ENCODE measurements at regions not wholly inside any gene's neighbourhood (a gene's known extent, or its start where the extent isn't known, plus 50 kb on each side); places are given as distances from the start of the nearest gene placed in this dataset.

DNA sequence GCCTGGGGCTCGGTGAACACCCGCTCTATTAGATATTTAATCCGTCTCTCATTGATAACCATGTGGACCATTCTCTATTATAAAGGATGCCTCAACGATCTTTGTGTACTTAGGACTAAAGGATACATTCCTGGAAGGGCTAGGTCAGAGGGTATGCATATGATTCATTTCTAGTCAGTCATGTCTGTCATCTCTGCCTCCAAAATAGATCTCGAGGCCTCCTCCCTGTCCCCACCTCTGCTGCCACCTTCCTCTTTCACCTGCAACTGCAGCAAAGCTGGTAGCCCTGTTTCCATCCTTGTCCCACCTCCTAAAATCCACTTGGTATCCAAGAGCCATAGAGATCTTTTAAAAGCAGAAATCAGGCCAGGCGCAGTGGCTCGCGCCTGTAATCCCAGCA is 121.5 kb downstream of the KATNIP start:
- Histone ChIP-seq H4K8ac (ENCODE audit: low read depth, low read length) (no peak overlapping the region), H2BK12ac (ENCODE audit: low read length) (no peak overlapping the region), H3K9ac (ENCODE audit: low read length) (no peak overlapping the region), H3K9me3 (ENCODE audit: insufficient read depth, low read depth, low read length) (peaks cover 4% of the 10 kb centered on the region), H3K27me3 (ENCODE audit: insufficient read depth, low read length) (no peaks in the 10 kb centered on the region), H3K4ac (ENCODE audit: low read depth, low read length) (no peak overlapping the region), H4K12ac (ENCODE audit: low read depth, low read length) (no peak overlapping the region), H3K4me1 (ENCODE audit: control insufficient read depth in 1 of 2, insufficient read depth in 2 of 2, low read length in 2 of 2) (no peaks in the 10 kb centered on the region), H2AFZ (ENCODE audit: insufficient read depth, low read length, poor library complexity) (no peak overlapping the region), H3K27ac (ENCODE audit: low read depth, low read length) (no peak overlapping the region), H3K18ac (ENCODE audit: low read length) (no peak overlapping the region), H3K23ac (ENCODE audit: low read length) (no peak overlapping the region), H3K79me2 (ENCODE audit: control insufficient read depth, insufficient read depth, low read length, poor library complexity) (no peaks in the 10 kb centered on the region), H3K4me2 (ENCODE audit: low read length) (no peak overlapping the region), H3K14ac (ENCODE audit: low read length) (no peak overlapping the region), H3K4me3 (ENCODE audit: low read depth, low read length) (no peak overlapping the region), H2BK120ac (ENCODE audit: insufficient read depth, low read length, poor library complexity) (no peak overlapping the region), H3K79me1 (ENCODE audit: low read length) (no peaks in the 10 kb centered on the region), H2AK5ac (ENCODE audit: low read length) (no peak overlapping the region), H4K91ac (ENCODE audit: low read depth, low read length) (no peak overlapping the region), H2BK5ac (ENCODE audit: low read depth, low read length, poor library complexity) (no peak overlapping the region), H3K36me3 (ENCODE audit: control insufficient read depth in 1 of 2, insufficient read depth in 2 of 2, low read length in 2 of 2) (no peaks in the 10 kb centered on the region)
- peak in 1 of 2 donors; percentile 14 for DNase-seq
- no CpG with 5 or more reads among the region's 8 CpGs for WGBS (ENCODE audit: extremely low coverage, insufficient coverage, insufficient read length)

DNA sequence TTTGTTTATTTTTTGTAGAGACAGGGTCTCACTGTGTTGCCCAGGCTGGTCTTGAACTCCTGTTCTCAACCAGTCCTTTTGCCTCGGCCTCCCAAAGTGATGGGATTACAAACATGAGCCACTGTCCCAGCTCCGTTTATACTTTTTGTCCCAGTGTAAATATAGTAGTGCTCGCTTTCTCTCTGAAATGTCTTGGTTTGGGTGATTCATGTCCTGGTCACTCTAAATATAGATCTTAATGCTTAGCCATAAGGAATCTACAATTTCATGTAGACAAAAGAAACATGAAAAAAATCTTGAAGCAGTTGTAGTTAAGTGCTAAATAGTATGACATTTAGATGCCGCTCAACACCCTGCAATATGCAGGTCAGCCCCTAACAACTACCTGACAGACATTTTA is 126.9 kb downstream of the KATNIP start:
- Histone ChIP-seq H4K12ac (ENCODE audit: low read depth, low read length) (no peak overlapping the region), H2AK5ac (ENCODE audit: low read length) (no peak overlapping the region), H3K36me3 (ENCODE audit: control insufficient read depth in 1 of 2, insufficient read depth in 2 of 2, low read length in 2 of 2) (peaks cover 13% of the 10 kb centered on the region in 2 experiments), H3K4me1 (ENCODE audit: control insufficient read depth in 1 of 2, insufficient read depth in 2 of 2, low read length in 2 of 2) (no peaks in the 10 kb centered on the region), H2AFZ (ENCODE audit: insufficient read depth, low read length, poor library complexity) (no peak overlapping the region), H3K27ac (ENCODE audit: low read depth, low read length) (no peak overlapping the region), H3K14ac (ENCODE audit: low read length) (no peak overlapping the region), H3K18ac (ENCODE audit: low read length) (no peak overlapping the region), H4K8ac (ENCODE audit: low read depth, low read length) (no peak overlapping the region), H3K23ac (ENCODE audit: low read length) (no peak overlapping the region), H3K4ac (ENCODE audit: low read depth, low read length) (no peak overlapping the region), H3K4me3 (ENCODE audit: low read depth, low read length) (no peak overlapping the region), H4K91ac (ENCODE audit: low read depth, low read length) (no peak overlapping the region), H2BK5ac (ENCODE audit: low read depth, low read length, poor library complexity) (no peak overlapping the region), H2BK12ac (ENCODE audit: low read length) (no peak overlapping the region), H3K79me1 (ENCODE audit: low read length) (no peaks in the 10 kb centered on the region), H3K79me2 (ENCODE audit: control insufficient read depth, insufficient read depth, low read length, poor library complexity) (no peaks in the 10 kb centered on the region), H2BK120ac (ENCODE audit: insufficient read depth, low read length, poor library complexity) (no peak overlapping the region), H3K27me3 (ENCODE audit: insufficient read depth, low read length) (no peaks in the 10 kb centered on the region), H3K4me2 (ENCODE audit: low read length) (no peak overlapping the region), H3K9ac (ENCODE audit: low read length) (no peak overlapping the region), H3K9me3 (ENCODE audit: insufficient read depth, low read depth, low read length) (peaks cover 2% of the 10 kb centered on the region)
- no CpG with 5 or more reads among the region's 4 CpGs for WGBS (ENCODE audit: extremely low coverage, insufficient coverage, insufficient read length)
- no peak for DNase-seq

DNA sequence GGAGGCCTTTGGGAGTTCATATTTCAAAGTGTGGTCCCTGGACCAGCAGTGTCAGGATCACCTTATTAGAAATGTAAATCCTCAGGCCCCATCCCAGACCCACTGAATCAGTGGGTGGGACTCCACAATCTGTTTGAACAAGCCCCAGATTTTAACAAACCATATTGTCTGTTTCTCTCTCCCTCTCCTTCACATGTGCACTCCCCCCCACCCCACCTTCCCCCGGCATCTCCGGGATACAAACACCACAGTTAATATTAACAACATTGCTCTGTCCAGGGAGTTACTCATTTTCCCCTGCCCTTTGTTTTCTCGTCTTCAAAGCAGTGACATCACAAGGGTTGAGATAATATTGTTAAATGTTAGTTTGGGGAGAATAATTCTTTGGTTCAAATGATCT is 127.3 kb downstream of the KATNIP start:
- Histone ChIP-seq H4K12ac (ENCODE audit: low read depth, low read length) (no peak overlapping the region), H3K79me1 (ENCODE audit: low read length) (no peaks in the 10 kb centered on the region), H3K4me1 (ENCODE audit: control insufficient read depth in 1 of 2, insufficient read depth in 2 of 2, low read length in 2 of 2) (no peaks in the 10 kb centered on the region), H3K27me3 (ENCODE audit: insufficient read depth, low read length) (no peaks in the 10 kb centered on the region), H3K4me2 (ENCODE audit: low read length) (no peak overlapping the region), H4K91ac (ENCODE audit: low read depth, low read length) (no peak overlapping the region), H3K4me3 (ENCODE audit: low read depth, low read length) (no peak overlapping the region), H2AK5ac (ENCODE audit: low read length) (no peak overlapping the region), H2BK120ac (ENCODE audit: insufficient read depth, low read length, poor library complexity) (no peak overlapping the region), H4K8ac (ENCODE audit: low read depth, low read length) (no peak overlapping the region), H3K79me2 (ENCODE audit: control insufficient read depth, insufficient read depth, low read length, poor library complexity) (no peaks in the 10 kb centered on the region), H3K36me3 (ENCODE audit: control insufficient read depth in 1 of 2, insufficient read depth in 2 of 2, low read length in 2 of 2) (peaks cover 15% of the 10 kb centered on the region in 2 experiments), H3K27ac (ENCODE audit: low read depth, low read length) (no peak overlapping the region), H3K23ac (ENCODE audit: low read length) (no peak overlapping the region), H3K4ac (ENCODE audit: low read depth, low read length) (no peak overlapping the region), H3K14ac (ENCODE audit: low read length) (no peak overlapping the region), H2BK12ac (ENCODE audit: low read length) (no peak overlapping the region), H3K9me3 (ENCODE audit: insufficient read depth, low read depth, low read length) (no peaks in the 10 kb centered on the region), H2AFZ (ENCODE audit: insufficient read depth, low read length, poor library complexity) (no peak overlapping the region), H3K9ac (ENCODE audit: low read length) (no peak overlapping the region), H3K18ac (ENCODE audit: low read length) (no peak overlapping the region), H2BK5ac (ENCODE audit: low read depth, low read length, poor library complexity) (no peak overlapping the region)
- DNase-seq: no peak
- no CpG with 5 or more reads among the region's 3 CpGs for WGBS (ENCODE audit: extremely low coverage, insufficient coverage, insufficient read length)

DNA sequence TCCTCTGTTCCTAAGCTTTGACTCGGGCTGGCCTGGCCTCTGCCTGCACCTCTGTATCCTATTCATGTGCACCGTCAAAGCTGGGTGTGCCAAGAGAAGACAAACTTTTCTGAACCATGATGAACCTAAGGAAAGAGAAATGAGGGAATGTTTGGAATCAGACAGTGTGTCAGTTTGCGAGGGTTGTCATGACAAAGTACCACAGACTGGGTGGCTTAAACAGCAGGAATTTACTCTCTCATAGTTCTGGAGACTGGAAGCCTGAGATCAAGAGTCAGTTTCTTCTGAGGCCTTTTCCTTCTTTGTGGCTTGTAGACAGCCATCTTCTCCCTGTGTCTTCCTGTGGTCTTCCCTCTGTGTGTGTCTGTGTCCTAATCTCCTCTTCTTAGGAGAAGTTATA is 129.0 kb downstream of the KATNIP start:
- Histone ChIP-seq H2BK120ac (ENCODE audit: insufficient read depth, low read length, poor library complexity) (no peak overlapping the region), H2BK12ac (ENCODE audit: low read length) (no peak overlapping the region), H3K4me1 (ENCODE audit: control insufficient read depth in 1 of 2, insufficient read depth in 2 of 2, low read length in 2 of 2) (no peaks in the 10 kb centered on the region), H3K27me3 (ENCODE audit: insufficient read depth, low read length) (no peaks in the 10 kb centered on the region), H3K23ac (ENCODE audit: low read length) (no peak overlapping the region), H3K9ac (ENCODE audit: low read length) (no peak overlapping the region), H3K79me1 (ENCODE audit: low read length) (no peaks in the 10 kb centered on the region), H4K8ac (ENCODE audit: low read depth, low read length) (no peak overlapping the region), H2AK5ac (ENCODE audit: low read length) (no peak overlapping the region), H2BK5ac (ENCODE audit: low read depth, low read length, poor library complexity) (no peak overlapping the region), H3K4ac (ENCODE audit: low read depth, low read length) (no peak overlapping the region), H3K14ac (ENCODE audit: low read length) (no peak overlapping the region), H4K91ac (ENCODE audit: low read depth, low read length) (no peak overlapping the region), H3K4me2 (ENCODE audit: low read length) (no peak overlapping the region), H3K18ac (ENCODE audit: low read length) (no peak overlapping the region), H3K36me3 (ENCODE audit: control insufficient read depth in 1 of 2, insufficient read depth in 2 of 2, low read length in 2 of 2) (peaks cover 17 to 18% of the 10 kb centered on the region in 2 experiments), H4K12ac (ENCODE audit: low read depth, low read length) (no peak overlapping the region), H3K9me3 (ENCODE audit: insufficient read depth, low read depth, low read length) (no peaks in the 10 kb centered on the region), H3K79me2 (ENCODE audit: control insufficient read depth, insufficient read depth, low read length, poor library complexity) (no peaks in the 10 kb centered on the region), H2AFZ (ENCODE audit: insufficient read depth, low read length, poor library complexity) (no peak overlapping the region), H3K27ac (ENCODE audit: low read depth, low read length) (no peak overlapping the region), H3K4me3 (ENCODE audit: low read depth, low read length) (no peak overlapping the region)
- no CpG with 5 or more reads among the region's 3 CpGs for WGBS (ENCODE audit: extremely low coverage, insufficient coverage, insufficient read length)
- DNase-seq: peak in 1 of 2 donors; percentile 21
